HG02870 (cell line): ENCODE measurements at regions not wholly inside any gene's neighbourhood (a gene's known extent, or its start where the extent isn't known, plus 50 kb on each side); places are given as distances from the start of the nearest gene placed in this dataset.
A peak's percentile ranks its signal among the peaks of the same experiment; 100 is the strongest.
"Not testable (repeated sequence)": the region's sequence is repeated elsewhere in the genome, so short reads cannot be mapped to it uniquely, and the experiment has no call there.

Experiments used
- ATAC-seq: cut with Tn5 transposase; IDR thresholded peaks from one replicate; pipeline ENCODE4 v1.9.1; 2021; ENCODE audit warnings: mild to moderate bottlenecking, moderate library complexity; ENCODE audit not compliant: unreplicated experiment

DNA sequence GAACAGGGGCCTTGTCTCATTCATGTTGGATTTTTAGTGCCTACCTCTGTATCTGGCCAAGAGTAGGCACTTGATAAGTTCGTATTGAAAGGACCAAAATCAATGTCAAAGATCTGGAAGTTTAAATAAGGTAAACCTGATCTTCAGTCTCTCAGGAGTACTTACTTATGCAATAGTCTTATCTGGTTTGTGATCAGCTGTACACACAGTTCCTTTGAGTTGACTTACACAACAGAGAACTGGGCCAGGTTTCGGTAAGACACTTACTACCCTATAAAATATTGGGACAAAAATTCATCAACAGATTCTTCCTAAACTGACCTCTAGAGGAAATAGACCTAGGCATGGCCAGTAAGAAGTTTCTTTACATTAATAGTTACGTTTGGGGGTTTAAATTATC lies 113.6 kb upstream of the NXPH2 start:
- no peak for ATAC-seq

- no peak for ATAC-seq
Observed at GRCh38 chr2:138881126-138881525, 100.9 kb upstream of the NXPH2 start.

- ATAC-seq = no peak
Observed at GRCh38 chr2:138879931-138880330, 99.7 kb upstream of the NXPH2 start.

DNA sequence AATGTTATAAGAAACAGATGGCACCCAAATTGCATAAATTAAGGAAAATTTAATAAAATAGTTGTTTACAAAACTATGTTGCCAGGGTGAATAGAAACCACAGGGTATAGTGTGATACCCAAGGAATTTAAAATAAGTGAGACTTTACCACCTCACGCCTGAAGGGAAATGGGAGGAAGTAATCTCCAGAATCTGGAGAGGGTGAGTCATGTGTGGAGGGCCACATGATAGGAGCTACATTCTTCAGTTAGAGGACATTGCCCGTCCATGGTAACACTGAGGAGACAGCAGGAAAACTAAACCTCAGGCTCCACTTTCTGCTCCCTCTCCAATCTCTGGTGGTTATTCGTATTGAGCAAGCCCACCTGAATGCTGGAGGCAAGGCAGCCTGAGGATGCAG lies 97.2 kb upstream of the NXPH2 start:
- ATAC-seq = no peak

DNA sequence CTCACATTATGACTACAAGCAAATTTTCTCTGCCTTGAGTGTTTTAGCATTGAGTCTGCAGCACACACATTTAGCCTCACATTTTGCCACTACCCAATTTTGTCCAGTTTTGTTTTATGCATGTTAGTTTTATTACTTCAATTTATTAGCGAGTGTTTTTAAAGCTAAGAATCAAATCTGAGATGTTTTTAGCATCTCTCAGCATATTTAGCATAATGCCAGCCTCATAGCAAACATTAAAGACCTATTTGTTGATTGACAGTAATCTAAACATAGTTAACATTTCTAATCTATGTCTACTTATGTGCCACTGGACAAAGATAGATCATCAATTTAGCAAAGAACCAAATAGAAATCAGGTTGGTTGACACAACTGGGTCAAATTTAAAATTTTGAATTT lies 94.1 kb upstream of the NXPH2 start:
- no peak for ATAC-seq

DNA sequence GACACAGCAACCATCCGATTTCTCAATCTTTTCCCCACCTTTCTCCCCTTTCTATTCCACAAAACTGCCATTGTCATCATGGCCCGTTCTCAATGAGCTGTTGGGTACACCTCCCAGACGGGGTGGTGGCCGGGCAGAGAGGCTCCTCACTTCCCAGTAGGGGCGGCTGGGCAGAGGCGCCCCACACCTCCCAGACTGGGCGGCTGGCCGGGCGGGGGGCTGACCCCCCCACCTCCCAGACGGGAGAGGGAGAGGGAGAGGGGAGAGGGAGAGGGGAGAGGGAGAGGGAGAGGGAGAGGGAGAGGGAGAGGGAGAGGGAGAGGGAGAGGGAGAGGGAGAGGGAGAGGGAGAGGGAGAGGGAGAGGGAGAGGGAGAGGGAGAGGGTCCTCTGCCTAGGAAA lies 91.9 kb upstream of the NXPH2 start:
- ATAC-seq = not testable (repeated sequence)

GRCh38 chr2:138871312-138871711 lies 91.1 kb upstream of the NXPH2 start:
- ATAC-seq = no peak

DNA sequence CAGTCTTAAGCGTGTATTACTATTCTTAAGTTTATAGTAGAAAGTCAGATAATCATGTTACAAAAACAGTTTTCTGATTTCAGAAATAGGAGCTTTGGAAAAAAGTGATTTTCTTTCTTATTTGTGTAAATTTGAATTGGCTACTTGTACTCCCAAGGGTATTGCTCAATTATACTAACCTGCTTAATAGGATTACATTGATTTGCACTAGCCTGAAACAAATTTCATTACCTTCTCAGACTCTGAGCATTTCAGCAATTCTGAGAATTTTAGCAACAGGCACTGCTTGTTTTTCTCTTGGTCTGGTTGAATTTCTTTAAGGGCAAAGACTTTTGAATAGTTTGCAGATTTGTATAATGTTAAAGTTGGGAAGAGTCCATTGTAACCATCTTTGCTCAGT lies 87.2 kb upstream of the NXPH2 start:
- no peak for ATAC-seq

GRCh38 chr2:138866797-138867196 lies 86.6 kb upstream of the NXPH2 start:
- ATAC-seq = no peak

- ATAC-seq = no peak
Observed at GRCh38 chr2:138853761-138854160, 73.6 kb upstream of the NXPH2 start.

DNA sequence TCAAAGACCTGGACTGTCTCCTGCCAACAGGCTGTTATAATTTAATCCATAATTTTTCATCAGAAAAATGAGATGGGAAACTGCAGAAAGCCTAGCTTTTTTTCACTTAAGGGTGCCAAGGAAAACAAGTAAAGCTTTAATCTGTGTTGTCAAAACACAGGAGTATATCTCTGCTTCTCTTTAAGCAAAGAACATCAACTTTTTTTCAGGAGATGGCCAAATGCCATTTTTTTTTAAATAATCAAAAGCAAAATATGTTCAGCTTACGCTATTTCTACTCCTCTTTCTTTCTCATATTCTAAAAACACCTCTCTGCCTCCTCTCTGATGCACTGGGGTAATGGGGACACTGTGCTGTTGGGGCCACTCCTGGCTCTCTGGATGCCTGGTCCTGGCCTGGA lies 73.1 kb upstream of the NXPH2 start:
- no peak for ATAC-seq

- peak; percentile 94 for ATAC-seq
Observed at GRCh38 chr2:138846216-138846821, 66.1 kb upstream of the NXPH2 start.

- ATAC-seq = no peak
Observed at GRCh38 chr2:138842341-138842740, 62.2 kb upstream of the NXPH2 start.

DNA sequence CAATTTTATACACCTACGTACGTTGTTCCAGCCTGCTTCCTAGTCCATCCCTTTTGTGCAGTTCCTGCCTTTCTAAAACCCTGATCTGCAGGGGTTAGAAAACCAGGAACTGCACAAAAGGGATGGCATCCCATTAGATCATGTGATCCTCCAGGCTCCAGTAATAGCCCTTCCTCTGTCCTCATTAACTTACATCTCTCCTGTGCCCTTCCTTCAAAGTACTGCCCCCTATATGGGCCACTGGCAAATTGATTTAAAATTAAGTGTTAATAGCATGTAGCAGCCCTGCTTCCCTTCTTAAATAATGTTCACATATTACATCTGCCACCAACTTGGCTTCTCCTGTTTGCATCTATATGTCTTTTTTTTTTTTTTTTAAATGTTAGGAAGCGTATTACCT lies 61.3 kb upstream of the NXPH2 start:
- ATAC-seq = no peak

DNA sequence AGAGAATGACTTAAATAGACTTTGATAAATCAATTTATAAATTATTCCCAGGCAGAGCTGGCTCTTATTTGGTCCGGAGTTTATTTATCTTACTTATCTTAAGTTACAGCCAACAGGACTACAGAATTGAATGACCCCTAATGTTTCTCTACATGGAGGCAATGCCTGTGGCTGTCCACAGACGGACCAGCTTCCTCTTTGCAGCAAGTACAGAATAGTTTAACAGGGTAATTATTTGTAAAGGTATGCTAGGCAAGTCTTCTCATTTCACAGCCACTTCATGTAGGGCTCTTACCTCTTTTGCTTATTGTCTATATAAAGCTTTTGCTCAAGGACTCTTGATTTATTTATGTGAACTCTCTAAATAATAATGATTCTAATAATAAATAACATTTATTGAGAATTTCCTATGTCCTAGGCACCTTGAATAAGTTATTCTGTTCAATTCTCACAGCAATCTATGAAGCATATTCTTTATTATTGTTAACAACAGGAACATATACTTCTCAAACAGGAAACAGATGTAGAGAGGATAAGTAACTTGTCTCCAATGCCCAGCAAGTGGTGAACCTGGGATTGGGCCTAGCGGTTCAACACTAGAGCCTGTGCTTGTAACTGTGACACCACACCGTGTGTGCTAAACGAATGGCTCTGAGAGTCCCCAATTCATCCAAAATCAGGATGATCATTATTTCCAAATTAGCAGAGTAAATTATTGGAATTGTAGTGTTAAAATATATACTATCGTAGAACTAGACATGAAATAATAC lies 58.8 kb upstream of the NXPH2 start:
- no peak for ATAC-seq

GRCh38 chr2:138831691-138832090 lies 51.5 kb upstream of the NXPH2 start:
- ATAC-seq = no peak

GRCh38 chr2:138831154-138831553 lies 51.0 kb upstream of the NXPH2 start:
- ATAC-seq = no peak

- ATAC-seq = no peak
Observed at GRCh38 chr2:138830547-138830946, 50.4 kb upstream of the NXPH2 start.
